Pancreas (tissue), 10 donors: ENCODE measurements at regions not wholly inside any gene's neighbourhood (a gene's known extent, or its start where the extent isn't known, plus 50 kb on each side); places are given as distances from the start of the nearest gene placed in this dataset.

ENCODE experiments used
- ATAC-seq, 4 donors: fragments of 200-7000 bp; cut with Tn5 transposase; one replicate each; pipeline versions ENCODE4 v1.8.0 to v1.9.1; 2020; ENCODE audit warnings: mild to moderate bottlenecking in 4 of 4, moderate library complexity in 4 of 4
- DNase-seq, 6 donors: peaks; one replicate each; pipeline ENCODE4 v3.0.0-alpha.2; 2020
- FAIRE-seq: peaks from 2 replicates; lab custom pipeline; 2012; peaks lifted over from hg19 to GRCh38; lab: Jason Lieb, UNC
- H3K27ac ChIP-seq, 4 donors: fragments of 200-600 bp; sonication (generic); 1 replicate in 3 of 4; 2 replicates in 1 of 4; pipeline versions ENCODE4 v1.5.0 to v1.8.0; 2020
- H3K27me3 ChIP-seq, 4 donors: fragments of 200-600 bp; one replicate each; pipeline ENCODE4 v1.8.0; 2021
- H3K36me3 ChIP-seq, 3 donors: fragments of 200-600 bp; sonication (generic) in 1 of 3; one replicate each; pipeline versions ENCODE4 v1.5.0 to v1.8.0; 2020 to 2021
- H3K4me1 ChIP-seq, 3 donors: fragments of 200-600 bp; one replicate each; pipeline ENCODE4 v1.8.0; 2021
- H3K4me3 ChIP-seq, 4 donors: fragments of 200-600 bp; sonication (generic) in 2 of 4; one replicate each; pipeline versions ENCODE4 v1.5.0 to v1.8.0; 2020 to 2021
- H3K9me3 ChIP-seq, 4 donors: fragments of 200-600 bp; one replicate each; pipeline ENCODE4 v1.8.0; 2021
- WGBS, 2 donors: extraction: QIAGEN DNeasy Blood & Tissue Kit; methylation state at CpG; one replicate each; pipeline ENCODE4 v1.1.7; 2013; 5-methylcytosine and 5-hydroxymethylcytosine counted together
- intact Hi-C, 3 donors: fragments of 100-400 bp; cut with DNase I; formaldehyde crosslinking; loops; one replicate each; pipeline versions ENCODE4 v1.11.1 to v1.14.2; 2022
- TF ChIP-seq, protein P1 (sequence below), 4 donors: fragments of 200-600 bp; sonication (generic) in 3 of 4; IDR thresholded peaks; one replicate each; pipeline versions ENCODE4 v1.5.0 to v1.8.0; 2021; ENCODE audit warnings: antibody characterized with exemption in 4 of 4
- donor health status: healthy with polysubstance abuse.
- donor health status: DM: no; HTN: no; CAD: no; lungs with moderate emphysema.
- donor health status: DM: no; HTN: no; CAD: no.
- donor health status: control.
- donor health status: control.
- donor health status: Bipolar disorder and iron deficiency.
- donor health status: DM: yes; HTN: yes; CAD: no.
- donor health status: DM: no; HTN: no; CAD: no.
- donor health status: DM: no; HTN: no; CAD: no.
- donor health status: DM: yes; HTN: yes; CAD: no.

DNA sequence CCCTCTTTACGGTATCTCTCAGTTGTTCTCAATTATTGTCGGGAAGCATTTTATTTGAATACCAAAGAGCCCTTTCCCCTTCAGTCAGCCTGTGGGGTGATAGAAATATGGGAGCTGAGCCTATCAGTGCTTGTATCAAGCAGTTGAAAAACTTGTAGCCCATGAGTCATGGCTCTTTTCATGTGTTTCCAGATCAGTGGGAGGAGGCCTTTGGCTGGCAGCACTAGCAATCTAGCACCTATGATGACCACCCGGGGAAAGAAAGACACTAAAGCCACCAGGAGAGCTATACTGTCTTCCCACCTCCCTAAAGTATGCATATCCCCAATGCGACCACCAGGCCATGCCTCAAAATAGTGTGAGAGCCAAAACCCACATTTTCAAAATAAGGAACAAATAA is 696.9 kb upstream of the C9orf72 start:
- ATAC-seq (no peak), DNase-seq (no peak), FAIRE-seq (no peak)
- H3K27ac ChIP-seq: no peak overlapping the region
- intact Hi-C loops: no loop called here
- H3K4me1 ChIP-seq: no peaks in the 10 kb centered on the region
- TF ChIP-seq, protein P1, sequence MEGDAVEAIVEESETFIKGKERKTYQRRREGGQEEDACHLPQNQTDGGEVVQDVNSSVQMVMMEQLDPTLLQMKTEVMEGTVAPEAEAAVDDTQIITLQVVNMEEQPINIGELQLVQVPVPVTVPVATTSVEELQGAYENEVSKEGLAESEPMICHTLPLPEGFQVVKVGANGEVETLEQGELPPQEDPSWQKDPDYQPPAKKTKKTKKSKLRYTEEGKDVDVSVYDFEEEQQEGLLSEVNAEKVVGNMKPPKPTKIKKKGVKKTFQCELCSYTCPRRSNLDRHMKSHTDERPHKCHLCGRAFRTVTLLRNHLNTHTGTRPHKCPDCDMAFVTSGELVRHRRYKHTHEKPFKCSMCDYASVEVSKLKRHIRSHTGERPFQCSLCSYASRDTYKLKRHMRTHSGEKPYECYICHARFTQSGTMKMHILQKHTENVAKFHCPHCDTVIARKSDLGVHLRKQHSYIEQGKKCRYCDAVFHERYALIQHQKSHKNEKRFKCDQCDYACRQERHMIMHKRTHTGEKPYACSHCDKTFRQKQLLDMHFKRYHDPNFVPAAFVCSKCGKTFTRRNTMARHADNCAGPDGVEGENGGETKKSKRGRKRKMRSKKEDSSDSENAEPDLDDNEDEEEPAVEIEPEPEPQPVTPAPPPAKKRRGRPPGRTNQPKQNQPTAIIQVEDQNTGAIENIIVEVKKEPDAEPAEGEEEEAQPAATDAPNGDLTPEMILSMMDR (IDR thresholded peaks at IDR 0.05): no peak
- H3K4me3 ChIP-seq: no peak overlapping the region
- H3K27me3 ChIP-seq: no peaks in the 10 kb centered on the region
- WGBS, 2 donors: 55 to 67% methylated on average over 4 of the region's 4 CpGs
- no peaks in the 10 kb centered on the region for H3K9me3 ChIP-seq
- H3K36me3 ChIP-seq: no peaks in the 10 kb centered on the region

DNA sequence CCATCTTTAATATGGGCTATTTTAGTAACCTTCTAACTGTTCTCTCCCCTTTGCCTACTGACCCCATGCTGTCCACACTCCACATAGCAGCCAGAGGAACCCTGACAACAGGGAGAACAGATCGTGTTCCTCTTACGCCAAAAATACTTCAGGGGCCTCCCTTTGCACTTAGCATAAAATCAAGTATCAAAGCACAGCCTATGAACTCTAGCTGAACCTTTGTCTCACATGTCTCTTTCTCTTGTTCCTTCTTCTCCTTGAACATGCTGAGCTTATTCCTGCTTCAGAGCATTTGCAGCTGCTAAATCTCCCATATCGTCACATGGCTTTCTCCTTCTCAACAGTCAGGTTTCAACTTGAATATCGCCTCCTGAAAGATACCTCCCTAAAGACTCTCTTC is 698.8 kb upstream of the C9orf72 start:
- ATAC-seq: no peak
- intact Hi-C loops: no loop called here
- no peaks in the 10 kb centered on the region for H3K4me1 ChIP-seq
- H3K27me3 ChIP-seq: no peaks in the 10 kb centered on the region
- H3K4me3 ChIP-seq: no peak overlapping the region
- FAIRE-seq: no peak
- 52 to 69% methylated on average over 4 of the region's 4 CpGs for WGBS, 2 donors
- DNase-seq: no peak
- H3K36me3 ChIP-seq: no peaks in the 10 kb centered on the region
- H3K9me3 ChIP-seq: no peaks in the 10 kb centered on the region
- TF ChIP-seq, protein P1 (IDR thresholded peaks at IDR 0.05): no peak
- H3K27ac ChIP-seq: no peak overlapping the region

DNA sequence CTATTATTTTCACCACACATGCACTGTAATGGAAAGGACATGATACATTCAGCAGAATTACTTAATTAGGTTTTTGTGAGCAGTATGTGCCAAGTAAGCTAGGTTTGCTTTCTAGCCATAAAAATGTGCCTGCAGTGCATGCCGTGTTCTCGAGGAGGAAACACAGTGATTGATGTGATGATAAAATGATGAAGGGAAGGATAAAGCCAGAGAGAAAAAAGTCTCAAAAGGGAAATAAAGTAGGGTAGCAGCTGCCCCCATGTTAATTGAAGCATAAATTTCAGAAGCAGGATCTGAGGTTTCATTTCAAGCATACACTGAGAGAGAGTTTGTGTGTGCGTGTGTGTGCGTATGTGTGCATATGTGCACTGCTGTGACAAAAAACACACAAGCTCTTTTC is 714.2 kb upstream of the C9orf72 start:
- Histone ChIP-seq H3K27me3 (no peaks in the 10 kb centered on the region), H3K4me1 (no peaks in the 10 kb centered on the region), H3K4me3 (no peak overlapping the region), H3K36me3 (no peaks in the 10 kb centered on the region), H3K9me3 (no peaks in the 10 kb centered on the region), H3K27ac (no peak overlapping the region)
- WGBS, 2 donors: 46 to 54% methylated on average over 4 of the region's 4 CpGs
- DNase-seq (no peak), ATAC-seq (no peak), FAIRE-seq (no peak)
- TF ChIP-seq, protein P1 (IDR thresholded peaks at IDR 0.05): no peak
- intact Hi-C loops: no loop called here

DNA sequence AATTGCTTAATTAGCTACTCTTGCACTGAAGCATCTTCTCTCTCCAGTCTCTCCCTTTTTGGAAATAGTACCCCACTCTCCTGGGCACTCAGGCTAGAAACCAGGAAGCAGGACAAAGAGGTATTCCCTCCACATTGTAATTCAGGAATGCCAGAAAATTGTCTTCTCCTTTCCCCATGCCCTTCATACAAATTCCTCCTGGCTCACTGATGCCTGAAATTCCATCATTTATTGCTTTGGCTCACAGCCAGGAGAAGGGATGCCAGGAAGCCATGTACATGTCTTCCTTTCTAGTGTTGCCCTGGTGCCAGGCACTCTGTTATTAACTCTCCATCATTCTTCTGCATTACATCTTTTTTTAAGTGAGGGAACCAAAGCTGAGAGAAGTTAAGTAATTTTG is 716.5 kb upstream of the C9orf72 start:
- Histone ChIP-seq H3K9me3 (no peaks in the 10 kb centered on the region), H3K4me3 (no peak overlapping the region), H3K27ac (no peak overlapping the region), H3K27me3 (no peaks in the 10 kb centered on the region), H3K4me1 (no peaks in the 10 kb centered on the region), H3K36me3 (no peaks in the 10 kb centered on the region)
- TF ChIP-seq, protein P1 (IDR thresholded peaks at IDR 0.05): no peak
- no peak for ATAC-seq
- no peak for DNase-seq
- intact Hi-C loops: no loop called here
- no peak for FAIRE-seq

DNA sequence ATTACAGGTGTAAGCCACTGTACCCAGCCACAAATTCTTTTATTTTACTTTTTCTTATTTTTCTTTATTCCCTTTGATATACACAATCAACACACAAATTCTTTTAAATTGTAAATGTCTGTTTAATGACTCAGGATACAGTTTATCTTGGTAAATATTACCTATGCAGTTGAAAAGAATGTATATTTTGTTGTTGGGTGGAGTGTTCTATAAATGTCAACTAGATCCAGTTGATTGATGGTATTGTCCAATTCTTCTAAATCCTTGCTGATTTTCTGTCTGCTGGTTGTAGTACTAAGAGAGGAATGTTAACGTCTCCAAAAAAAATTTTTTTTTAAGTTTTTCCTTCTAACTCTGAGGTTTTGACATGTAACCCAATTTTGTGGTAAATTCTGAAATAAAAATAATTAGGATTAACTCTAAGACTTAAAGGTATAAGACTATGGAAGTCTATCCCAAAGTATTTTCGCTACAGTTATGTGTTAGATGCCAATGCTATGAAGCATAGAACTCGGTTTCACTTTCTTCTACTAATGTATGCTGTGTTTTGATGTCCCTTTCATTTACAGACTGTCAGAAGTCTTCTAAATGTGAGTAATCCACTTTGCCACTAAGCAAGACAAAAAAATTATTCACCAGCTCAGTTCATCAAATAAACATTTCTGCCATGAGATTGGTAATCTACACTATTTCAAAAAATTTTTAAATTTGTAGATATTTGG is 720.2 kb upstream of the C9orf72 start:
- Histone ChIP-seq H3K27me3 (no peaks in the 10 kb centered on the region), H3K36me3 (no peaks in the 10 kb centered on the region), H3K9me3 (no peaks in the 10 kb centered on the region), H3K27ac (no peak overlapping the region), H3K4me1 (no peaks in the 10 kb centered on the region), H3K4me3 (no peak overlapping the region)
- TF ChIP-seq, protein P1 (IDR thresholded peaks at IDR 0.05): no peak
- no peak for ATAC-seq
- intact Hi-C loops: no loop called here
- 35 to 50% methylated on average over 3 of the region's 3 CpGs for WGBS, 2 donors
- no peak for FAIRE-seq
- no peak for DNase-seq
